Panc1 (cell line): ENCODE measurements at regions not wholly inside any gene's neighbourhood (a gene's known extent, or its start where the extent isn't known, plus 50 kb on each side); places are given as distances from the start of the nearest gene placed in this dataset.

Experiments used
- CTCF ChIP-seq: fragments of 450-650 bp; IDR thresholded peaks from 2 replicates; pipeline ENCODE4 v1.5.1; 2017; ENCODE audit warnings: mild to moderate bottlenecking
- POLR2AphosphoS5 ChIP-seq: IDR thresholded peaks from 2 replicates; pipeline ENCODE4 v1.6.1; 2012; ENCODE audit warnings: mild to moderate bottlenecking, low read depth, low read length, moderate library complexity
- REST ChIP-seq, 2 experiments: IDR thresholded peaks; 2 replicates each; pipeline ENCODE4 v1.6.1; 2011 to 2012; ENCODE audit warnings: low read depth in 2 of 2, control low read depth in 1 of 2, low read length in 1 of 2, mild to moderate bottlenecking in 1 of 2, moderate library complexity in 1 of 2; ENCODE audit not compliant: insufficient read depth in 1 of 2
- TCF7L2 ChIP-seq: IDR thresholded peaks from 2 replicates; pipeline ENCODE4 v1.6.1; 2011; ENCODE audit warnings: mild to moderate bottlenecking, low read depth, low read length, inconsistent platforms

- TF ChIP-seq CTCF (no peak), REST (IDR thresholded peaks at IDR 0.05; ENCODE audit: insufficient read depth in 1 of 2, low read depth in 2 of 2, low read length in 1 of 2) (no peak), POLR2AphosphoS5 (no peak), TCF7L2 (no peak)
Measured at GRCh38 chr6:6857528-6857927, 250.2 kb upstream of the RREB1 start.
